Astrocyte of the spinal cord (primary cell): ENCODE measurements at regions not wholly inside any gene's neighbourhood (a gene's known extent, or its start where the extent isn't known, plus 50 kb on each side); places are given as distances from the start of the nearest gene placed in this dataset.

ENCODE experiments used
- DNase-seq: peaks from one replicate; pipeline ENCODE4 v3.0.0; 2011; ENCODE audit warnings: low read depth, low spot score
- H3K4me3 ChIP-seq: 2 replicates; pipeline ENCODE4 v1.5.1; 2011; ENCODE audit warnings: low read depth, mild to moderate bottlenecking, low read length, moderate library complexity
- CTCF ChIP-seq: IDR thresholded peaks from 2 replicates; pipeline ENCODE4 v1.5.1; 2012; ENCODE audit warnings: low read depth, mild to moderate bottlenecking, low read length, inconsistent platforms
- in situ Hi-C: cut with HindIII; loops from 2 replicates; pipeline ENCODE4 v1.10.0; 2017; ENCODE audit warnings: low sequenced_read_pairs

- TF ChIP-seq CTCF: no peak
- no peak for DNase-seq
- no peak overlapping the region for H3K4me3 ChIP-seq
- in situ Hi-C loops: no loop called here
Measured at GRCh38 chr21:38917043-38917774, 111.5 kb downstream of the ETS2 start.

- in situ Hi-C loops: no loop called here
- no peak for TF ChIP-seq CTCF
- H3K4me3 ChIP-seq: no peak overlapping the region
- DNase-seq: no peak
Measured at GRCh38 chr21:38916214-38916964, 110.7 kb downstream of the ETS2 start.

GRCh38 chr21:38915546-38915945, 109.8 kb downstream of the ETS2 start:
- in situ Hi-C loops: no loop called here
- TF ChIP-seq CTCF: no peak

DNA sequence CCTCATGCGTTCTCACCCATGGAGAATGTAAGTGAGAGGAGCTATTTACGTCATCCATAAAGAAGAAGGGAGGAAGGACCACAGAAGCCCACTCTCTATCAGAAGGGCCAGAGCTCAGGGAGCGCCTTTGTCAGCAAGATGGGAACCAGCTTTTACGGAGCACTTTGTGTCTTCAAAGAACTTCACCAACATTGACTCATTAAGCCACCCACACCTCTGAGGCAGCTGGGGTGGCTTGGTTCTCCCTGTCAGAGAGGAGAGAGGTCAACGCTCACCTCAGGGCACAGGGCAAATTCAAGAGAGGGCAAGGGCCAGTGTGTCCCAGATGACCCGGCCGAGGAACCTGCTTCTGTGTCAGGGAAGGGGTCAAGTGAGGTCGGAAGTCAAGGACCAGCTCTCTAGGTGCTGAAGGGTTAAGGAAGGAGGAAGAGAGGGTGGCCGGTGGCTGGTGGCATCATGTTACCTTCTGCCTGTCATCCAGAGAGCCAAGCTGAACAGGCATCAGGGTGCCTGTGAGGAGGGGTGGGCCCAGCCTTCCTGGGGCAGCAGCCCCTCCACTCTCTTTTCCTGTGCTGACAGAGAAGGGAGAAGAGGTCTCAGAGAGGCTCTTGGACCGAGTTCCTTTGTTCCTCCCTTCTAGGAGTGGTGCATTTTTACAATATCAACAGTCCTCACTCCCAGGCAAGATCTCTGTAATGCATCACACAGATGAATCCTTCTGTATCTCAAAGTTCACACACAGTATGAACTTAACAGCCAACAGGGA, 109.0 kb downstream of the ETS2 start:
- DNase-seq: no peak

More at GRCh38 chr21:38915546-38915945, 109.8 kb downstream of the ETS2 start:
- H3K4me3 ChIP-seq: no peak overlapping the region
- no peak for DNase-seq

DNA sequence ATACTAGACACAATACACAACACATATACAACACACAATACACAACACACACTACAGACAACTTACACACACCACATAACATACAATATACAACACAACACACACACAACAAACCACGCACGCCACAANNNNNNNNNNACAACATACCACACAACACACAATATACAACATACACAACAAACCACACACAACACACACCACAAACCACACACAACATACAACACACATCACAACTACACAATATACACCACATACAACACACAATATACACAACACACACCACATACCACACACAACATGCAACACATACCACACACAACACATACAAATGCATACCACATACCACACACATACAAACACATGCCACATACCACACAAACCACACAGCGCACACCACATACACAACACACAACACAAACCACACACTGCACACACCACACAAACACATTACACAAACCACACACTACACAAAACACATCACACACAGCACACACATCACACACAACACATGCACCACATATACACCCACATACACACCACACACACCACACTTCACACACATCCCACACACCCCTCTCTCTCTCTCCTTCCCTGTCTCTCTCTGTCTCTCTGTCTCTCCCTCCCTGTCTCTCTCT, 108.3 kb downstream of the ETS2 start:
- H3K4me3 ChIP-seq: no peak overlapping the region
- no peak for TF ChIP-seq CTCF
- in situ Hi-C loops: no loop called here
- DNase-seq: no peak

More for the DNA sequence above, 109.0 kb downstream of the ETS2 start:
- no peak overlapping the region for H3K4me3 ChIP-seq
- TF ChIP-seq CTCF: no peak
- in situ Hi-C loops: no loop called here
